HL-60 (cell line): ENCODE measurements at regions not wholly inside any gene's neighbourhood (a gene's known extent, or its start where the extent isn't known, plus 50 kb on each side); places are given as distances from the start of the nearest gene placed in this dataset.
"Not testable (repeated sequence)": the region's sequence is repeated elsewhere in the genome, so short reads cannot be mapped to it uniquely, and the experiment has no call there.

Source experiments
- DNase-seq, 2 experiments: peaks; one replicate each; pipeline ENCODE4 v3.0.0-alpha.2; 2010 to 2020; ENCODE audit warnings: low read depth in 1 of 2, low spot score in 1 of 2
- H3K27ac ChIP-seq: fragments of 250-450 bp; sonication (Bioruptor Pico); replicated peaks from 2 replicates; pipeline ENCODE4 v1.5.1; 2020; ENCODE audit warnings: mild to moderate bottlenecking, moderate library complexity
- H3K27me3 ChIP-seq: fragments of 250-450 bp; sonication (Bioruptor Pico); 2 replicates; pipeline ENCODE4 v1.5.1; 2021; ENCODE audit warnings: mild to moderate bottlenecking, moderate library complexity; ENCODE audit not compliant: insufficient read depth, poor library complexity, severe bottlenecking
- H3K4me3 ChIP-seq: replicated peaks from 2 replicates; pipeline ENCODE4 v1.5.1; 2011; ENCODE audit warnings: mild to moderate bottlenecking, control low read depth, low read length; ENCODE audit not compliant: insufficient read depth
- CTCF ChIP-seq: IDR thresholded peaks from one replicate; pipeline ENCODE4 v1.5.1; 2011; ENCODE audit warnings: low read length, control low read depth, inconsistent platforms; ENCODE audit not compliant: insufficient read depth
- GABPA ChIP-seq: IDR thresholded peaks from 2 replicates; pipeline ENCODE4 v1.6.1; 2012; ENCODE audit warnings: low read depth
- POLR2AphosphoS5 ChIP-seq: IDR thresholded peaks from 2 replicates; pipeline ENCODE4 v1.6.1; 2012; ENCODE audit warnings: low read depth
- REST ChIP-seq: IDR thresholded peaks from 2 replicates; pipeline ENCODE4 v1.6.1; 2012; ENCODE audit warnings: low read depth; ENCODE audit not compliant: insufficient replicate concordance
- SPI1 ChIP-seq: IDR thresholded peaks from 2 replicates; pipeline ENCODE4 v1.6.1; 2012; ENCODE audit warnings: low read depth, mild to moderate bottlenecking, borderline replicate concordance

- no peak overlapping the region for H3K27ac ChIP-seq
- H3K27me3 ChIP-seq: no peaks in the 10 kb centered on the region
- TF ChIP-seq GABPA (no peak), CTCF (no peak), REST (no peak), SPI1 (no peak), POLR2AphosphoS5 (no peak)
- no peak for DNase-seq
- no peak overlapping the region for H3K4me3 ChIP-seq
Observed at GRCh38 chr5:9761706-9762105, 131.6 kb upstream of the TAS2R1 start.

- H3K27ac ChIP-seq, H3K4me3 ChIP-seq, DNase-seq, H3K27me3 ChIP-seq: not testable (repeated sequence)
Observed at GRCh38 chr5:9752670-9753069, 122.5 kb upstream of the TAS2R1 start.

GRCh38 chr5:9743507-9743906 is 113.4 kb upstream of the TAS2R1 start:
- H3K27me3 ChIP-seq: no peaks in the 10 kb centered on the region
- H3K27ac ChIP-seq: no peak overlapping the region
- no peak for TF ChIP-seq CTCF
- no peak for TF ChIP-seq REST
- TF ChIP-seq GABPA: no peak
- TF ChIP-seq POLR2AphosphoS5: no peak
- TF ChIP-seq SPI1: no peak
- no peak for DNase-seq
- no peak overlapping the region for H3K4me3 ChIP-seq

- H3K4me3 ChIP-seq: no peak overlapping the region
- no peak overlapping the region for H3K27ac ChIP-seq
- H3K27me3 ChIP-seq: no peaks in the 10 kb centered on the region
- no peak for DNase-seq
- TF ChIP-seq POLR2AphosphoS5: no peak
- TF ChIP-seq CTCF: no peak
- no peak for TF ChIP-seq SPI1
- TF ChIP-seq GABPA: no peak
- no peak for TF ChIP-seq REST
Observed at GRCh38 chr5:9742848-9743247, 112.7 kb upstream of the TAS2R1 start.
